WTC11 (cell line): ENCODE measurements at regions not wholly inside any gene's neighbourhood (a gene's known extent, or its start where the extent isn't known, plus 50 kb on each side); places are given as distances from the start of the nearest gene placed in this dataset.

ENCODE experiments used
- ATF1 ChIP-seq: sonication (generic); formaldehyde crosslinking; IDR thresholded peaks from 2 replicates; pipeline ENCODE4 v1.8.1; 2023; ENCODE audit warnings: mild to moderate bottlenecking, moderate library complexity, missing genetic modification reagents
- CREB1 ChIP-seq: sonication (generic); formaldehyde crosslinking; IDR thresholded peaks from 2 replicates; pipeline ENCODE4 v1.8.0; 2023; ENCODE audit warnings: mild to moderate bottlenecking, missing genetic modification reagents
- NFE2L1 ChIP-seq: sonication (generic); formaldehyde crosslinking; IDR thresholded peaks from 2 replicates; pipeline ENCODE4 v1.8.1; 2023; ENCODE audit warnings: missing genetic modification reagents
- SP1 ChIP-seq: sonication (generic); formaldehyde crosslinking; conservative IDR thresholded peaks from 2 replicates; pipeline ENCODE4 v1.8.1; 2022; ENCODE audit warnings: missing genetic modification reagents
- ZNF317 ChIP-seq: sonication (generic); formaldehyde crosslinking; IDR thresholded peaks from 2 replicates; pipeline ENCODE4 v1.8.1; 2023; ENCODE audit warnings: low read depth, mild to moderate bottlenecking, moderate library complexity, missing genetic modification reagents, borderline replicate concordance
- TF ChIP-seq, protein P1 (sequence below): fragments of 200-600 bp; IDR thresholded peaks from 2 replicates; pipeline ENCODE4 v1.8.0; 2022; ENCODE audit warnings: antibody characterized with exemption
- TF ChIP-seq, protein P2 (sequence below): sonication (generic); formaldehyde crosslinking; IDR thresholded peaks from 2 replicates; pipeline ENCODE4 v1.8.0; 2022; ENCODE audit warnings: mild to moderate bottlenecking, missing genetic modification reagents
- TF ChIP-seq, protein P3 (sequence below): sonication (generic); formaldehyde crosslinking; IDR thresholded peaks from 2 replicates; pipeline ENCODE4 v1.8.1; 2023; ENCODE audit warnings: mild to moderate bottlenecking, missing genetic modification reagents, borderline replicate concordance

- TF ChIP-seq, protein P1, sequence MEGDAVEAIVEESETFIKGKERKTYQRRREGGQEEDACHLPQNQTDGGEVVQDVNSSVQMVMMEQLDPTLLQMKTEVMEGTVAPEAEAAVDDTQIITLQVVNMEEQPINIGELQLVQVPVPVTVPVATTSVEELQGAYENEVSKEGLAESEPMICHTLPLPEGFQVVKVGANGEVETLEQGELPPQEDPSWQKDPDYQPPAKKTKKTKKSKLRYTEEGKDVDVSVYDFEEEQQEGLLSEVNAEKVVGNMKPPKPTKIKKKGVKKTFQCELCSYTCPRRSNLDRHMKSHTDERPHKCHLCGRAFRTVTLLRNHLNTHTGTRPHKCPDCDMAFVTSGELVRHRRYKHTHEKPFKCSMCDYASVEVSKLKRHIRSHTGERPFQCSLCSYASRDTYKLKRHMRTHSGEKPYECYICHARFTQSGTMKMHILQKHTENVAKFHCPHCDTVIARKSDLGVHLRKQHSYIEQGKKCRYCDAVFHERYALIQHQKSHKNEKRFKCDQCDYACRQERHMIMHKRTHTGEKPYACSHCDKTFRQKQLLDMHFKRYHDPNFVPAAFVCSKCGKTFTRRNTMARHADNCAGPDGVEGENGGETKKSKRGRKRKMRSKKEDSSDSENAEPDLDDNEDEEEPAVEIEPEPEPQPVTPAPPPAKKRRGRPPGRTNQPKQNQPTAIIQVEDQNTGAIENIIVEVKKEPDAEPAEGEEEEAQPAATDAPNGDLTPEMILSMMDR: no peak
- TF ChIP-seq, protein P2, sequence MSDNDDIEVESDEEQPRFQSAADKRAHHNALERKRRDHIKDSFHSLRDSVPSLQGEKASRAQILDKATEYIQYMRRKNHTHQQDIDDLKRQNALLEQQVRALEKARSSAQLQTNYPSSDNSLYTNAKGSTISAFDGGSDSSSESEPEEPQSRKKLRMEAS: no peak
- TF ChIP-seq NFE2L1 (CRISPR knock-in tag) (no peak), SP1 (no peak), ZNF317 (CRISPR knock-in tag) (no peak), ATF1 (no peak), CREB1 (CRISPR knock-in tag) (no peak)
- TF ChIP-seq, protein P3, sequence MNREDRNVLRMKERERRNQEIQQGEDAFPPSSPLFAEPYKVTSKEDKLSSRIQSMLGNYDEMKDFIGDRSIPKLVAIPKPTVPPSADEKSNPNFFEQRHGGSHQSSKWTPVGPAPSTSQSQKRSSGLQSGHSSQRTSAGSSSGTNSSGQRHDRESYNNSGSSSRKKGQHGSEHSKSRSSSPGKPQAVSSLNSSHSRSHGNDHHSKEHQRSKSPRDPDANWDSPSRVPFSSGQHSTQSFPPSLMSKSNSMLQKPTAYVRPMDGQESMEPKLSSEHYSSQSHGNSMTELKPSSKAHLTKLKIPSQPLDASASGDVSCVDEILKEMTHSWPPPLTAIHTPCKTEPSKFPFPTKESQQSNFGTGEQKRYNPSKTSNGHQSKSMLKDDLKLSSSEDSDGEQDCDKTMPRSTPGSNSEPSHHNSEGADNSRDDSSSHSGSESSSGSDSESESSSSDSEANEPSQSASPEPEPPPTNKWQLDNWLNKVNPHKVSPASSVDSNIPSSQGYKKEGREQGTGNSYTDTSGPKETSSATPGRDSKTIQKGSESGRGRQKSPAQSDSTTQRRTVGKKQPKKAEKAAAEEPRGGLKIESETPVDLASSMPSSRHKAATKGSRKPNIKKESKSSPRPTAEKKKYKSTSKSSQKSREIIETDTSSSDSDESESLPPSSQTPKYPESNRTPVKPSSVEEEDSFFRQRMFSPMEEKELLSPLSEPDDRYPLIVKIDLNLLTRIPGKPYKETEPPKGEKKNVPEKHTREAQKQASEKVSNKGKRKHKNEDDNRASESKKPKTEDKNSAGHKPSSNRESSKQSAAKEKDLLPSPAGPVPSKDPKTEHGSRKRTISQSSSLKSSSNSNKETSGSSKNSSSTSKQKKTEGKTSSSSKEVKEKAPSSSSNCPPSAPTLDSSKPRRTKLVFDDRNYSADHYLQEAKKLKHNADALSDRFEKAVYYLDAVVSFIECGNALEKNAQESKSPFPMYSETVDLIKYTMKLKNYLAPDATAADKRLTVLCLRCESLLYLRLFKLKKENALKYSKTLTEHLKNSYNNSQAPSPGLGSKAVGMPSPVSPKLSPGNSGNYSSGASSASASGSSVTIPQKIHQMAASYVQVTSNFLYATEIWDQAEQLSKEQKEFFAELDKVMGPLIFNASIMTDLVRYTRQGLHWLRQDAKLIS (CRISPR knock-in tag): no peak
Observed at GRCh38 chr14:22159099-22159498, 429.9 kb downstream of the DAD1 start.
